ENCODE measurements at regions not wholly inside any gene's neighbourhood (a gene's known extent, or its start where the extent isn't known, plus 50 kb on each side); places are given as distances from the start of the nearest gene placed in this dataset.

DNA sequence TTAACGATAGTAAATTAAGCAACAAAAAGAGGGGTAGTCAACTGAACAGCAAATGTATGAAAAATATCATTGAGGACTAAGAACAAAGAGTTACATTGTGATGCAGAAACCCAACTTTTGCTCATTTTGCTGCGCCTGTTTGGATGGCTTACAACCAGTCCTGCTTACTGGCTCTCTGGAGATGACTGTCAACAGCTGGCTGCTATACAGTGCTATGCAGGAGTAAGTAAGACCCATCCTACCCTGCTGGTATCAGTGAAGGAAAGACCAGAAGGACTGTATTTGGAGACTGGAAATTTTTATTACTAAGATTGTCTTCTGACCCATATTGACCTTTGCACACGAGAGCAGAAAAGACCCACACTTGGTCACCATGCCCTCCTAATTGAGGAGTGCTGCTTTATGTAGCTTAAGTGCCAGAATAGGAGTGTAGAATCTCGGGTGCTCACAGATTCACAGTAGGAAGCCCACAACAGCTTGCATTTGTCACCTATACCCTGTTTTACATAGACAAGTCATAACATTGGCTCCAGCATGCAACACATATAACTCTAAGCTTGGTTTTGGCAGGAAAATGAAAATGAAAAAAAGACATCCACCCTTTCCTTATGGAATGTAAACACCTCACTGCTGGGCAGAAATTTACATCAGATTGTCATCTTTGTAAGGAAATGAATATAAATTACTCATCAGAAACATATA, 1915.0 kb upstream of the CELF4 start:
- H3K36me3 ChIP-seq (ENCODE audit: insufficient read depth) = no peaks in the 10 kb centered on the region
- H3K9ac ChIP-seq = no peak overlapping the region
- no peaks in the 10 kb centered on the region; the same call in 1 of the 2 replicates for H3K27me3 ChIP-seq (ENCODE audit: insufficient read depth, low read depth)
- no peak overlapping the region for H3K4me3 ChIP-seq (IDR thresholded peaks at IDR 0.05; ENCODE audit: insufficient read depth, low read depth, low read length)
- H3K4me2 ChIP-seq = no peak overlapping the region
- H3K27ac ChIP-seq = no peak overlapping the region
- no peaks in the 10 kb centered on the region for H4K20me1 ChIP-seq (ENCODE audit: insufficient read depth)
- TF ChIP-seq, protein P1, sequence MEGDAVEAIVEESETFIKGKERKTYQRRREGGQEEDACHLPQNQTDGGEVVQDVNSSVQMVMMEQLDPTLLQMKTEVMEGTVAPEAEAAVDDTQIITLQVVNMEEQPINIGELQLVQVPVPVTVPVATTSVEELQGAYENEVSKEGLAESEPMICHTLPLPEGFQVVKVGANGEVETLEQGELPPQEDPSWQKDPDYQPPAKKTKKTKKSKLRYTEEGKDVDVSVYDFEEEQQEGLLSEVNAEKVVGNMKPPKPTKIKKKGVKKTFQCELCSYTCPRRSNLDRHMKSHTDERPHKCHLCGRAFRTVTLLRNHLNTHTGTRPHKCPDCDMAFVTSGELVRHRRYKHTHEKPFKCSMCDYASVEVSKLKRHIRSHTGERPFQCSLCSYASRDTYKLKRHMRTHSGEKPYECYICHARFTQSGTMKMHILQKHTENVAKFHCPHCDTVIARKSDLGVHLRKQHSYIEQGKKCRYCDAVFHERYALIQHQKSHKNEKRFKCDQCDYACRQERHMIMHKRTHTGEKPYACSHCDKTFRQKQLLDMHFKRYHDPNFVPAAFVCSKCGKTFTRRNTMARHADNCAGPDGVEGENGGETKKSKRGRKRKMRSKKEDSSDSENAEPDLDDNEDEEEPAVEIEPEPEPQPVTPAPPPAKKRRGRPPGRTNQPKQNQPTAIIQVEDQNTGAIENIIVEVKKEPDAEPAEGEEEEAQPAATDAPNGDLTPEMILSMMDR (conservative IDR thresholded peaks at IDR 0.05; ENCODE audit: low read depth, low read length) = no peak
- no peak overlapping the region for H2AFZ ChIP-seq (ENCODE audit: low read depth)
- no peaks in the 10 kb centered on the region for H3K4me1 ChIP-seq (ENCODE audit: low read depth, poor library complexity, severe bottlenecking)
- H3K79me2 ChIP-seq (ENCODE audit: insufficient read depth, low read depth) = no peaks in the 10 kb centered on the region

DNA sequence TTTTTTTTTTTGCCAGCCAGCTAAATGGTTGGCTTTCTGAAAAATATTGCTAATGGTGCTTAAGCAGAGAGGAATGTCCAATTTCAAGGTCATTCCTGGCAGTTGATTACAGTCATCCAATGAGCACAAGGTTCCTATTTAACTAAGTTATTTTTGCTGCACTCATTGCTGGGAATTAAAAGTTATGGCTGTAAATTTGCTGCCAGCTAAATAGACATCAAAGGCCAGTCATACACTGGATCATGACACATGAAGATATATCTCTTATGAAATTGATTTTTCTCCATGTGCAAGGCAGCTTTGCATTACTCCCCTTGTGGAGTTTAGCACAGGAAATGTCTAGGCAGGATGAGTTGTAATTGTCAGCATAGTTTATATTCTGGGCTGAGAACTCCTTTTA, 1898.4 kb upstream of the CELF4 start:
- H4K20me1 ChIP-seq (ENCODE audit: insufficient read depth) = no peaks in the 10 kb centered on the region
- H3K27ac ChIP-seq = no peak overlapping the region
- no peaks in the 10 kb centered on the region for H3K4me1 ChIP-seq (ENCODE audit: low read depth, poor library complexity, severe bottlenecking)
- no peaks in the 10 kb centered on the region for H3K27me3 ChIP-seq (ENCODE audit: insufficient read depth, low read depth)
- TF ChIP-seq, protein P1 (conservative IDR thresholded peaks at IDR 0.05; ENCODE audit: low read depth, low read length) = no peak
- H3K4me2 ChIP-seq = no peak overlapping the region
- H3K4me3 ChIP-seq (IDR thresholded peaks at IDR 0.05; ENCODE audit: insufficient read depth, low read depth, low read length) = no peak overlapping the region
- H2AFZ ChIP-seq (ENCODE audit: low read depth) = no peak overlapping the region
- H3K9ac ChIP-seq = no peak overlapping the region
- H3K36me3 ChIP-seq (ENCODE audit: insufficient read depth) = no peaks in the 10 kb centered on the region
- H3K79me2 ChIP-seq (ENCODE audit: insufficient read depth, low read depth) = no peaks in the 10 kb centered on the region

DNA sequence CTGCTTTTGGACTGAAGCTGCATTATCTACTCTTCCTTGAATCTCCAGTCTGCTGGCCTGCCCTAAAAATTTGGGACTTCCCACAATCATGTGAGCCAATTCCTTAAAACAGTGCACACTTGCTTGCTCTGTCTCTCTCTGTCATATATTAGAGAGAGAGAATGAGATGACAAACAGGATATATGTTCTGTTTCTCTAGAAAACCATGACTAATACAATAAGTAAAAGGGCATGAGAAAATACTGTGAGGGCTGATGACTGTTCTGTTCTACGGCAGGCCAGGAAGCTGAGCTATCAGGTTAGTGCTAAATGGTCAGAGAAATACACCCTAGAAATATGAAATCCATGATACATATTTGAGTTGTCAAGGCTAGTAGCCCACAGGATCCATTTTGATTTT, 1896.8 kb upstream of the CELF4 start:
- H3K4me1 ChIP-seq (ENCODE audit: low read depth, poor library complexity, severe bottlenecking) = no peaks in the 10 kb centered on the region
- no peaks in the 10 kb centered on the region for H3K36me3 ChIP-seq (ENCODE audit: insufficient read depth)
- H3K9ac ChIP-seq = no peak overlapping the region
- no peak overlapping the region for H2AFZ ChIP-seq (ENCODE audit: low read depth)
- H3K4me2 ChIP-seq = no peak overlapping the region
- H3K4me3 ChIP-seq (IDR thresholded peaks at IDR 0.05; ENCODE audit: insufficient read depth, low read depth, low read length) = no peak overlapping the region
- TF ChIP-seq, protein P1 (conservative IDR thresholded peaks at IDR 0.05; ENCODE audit: low read depth, low read length) = no peak
- no peaks in the 10 kb centered on the region for H3K27me3 ChIP-seq (ENCODE audit: insufficient read depth, low read depth)
- no peaks in the 10 kb centered on the region for H3K79me2 ChIP-seq (ENCODE audit: insufficient read depth, low read depth)
- no peaks in the 10 kb centered on the region for H4K20me1 ChIP-seq (ENCODE audit: insufficient read depth)
- no peak overlapping the region for H3K27ac ChIP-seq

DNA sequence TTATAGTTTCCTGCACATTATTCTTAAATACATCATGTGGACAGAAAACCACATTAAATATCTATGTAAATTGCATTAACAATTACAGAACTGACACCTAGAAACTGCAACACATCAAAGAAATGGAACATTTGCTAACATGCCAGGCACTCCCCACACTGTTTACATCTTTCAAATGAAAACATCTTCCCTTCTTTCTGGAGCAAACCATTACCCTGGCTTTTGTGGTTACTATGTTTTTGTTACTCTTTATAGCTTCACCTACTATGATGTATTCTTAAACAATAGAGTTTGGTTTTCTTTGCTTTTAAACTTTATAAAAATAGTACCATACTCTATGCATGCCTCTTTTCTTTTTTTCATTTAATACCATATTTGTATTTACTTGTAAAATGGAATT, 1894.5 kb upstream of the CELF4 start:
- no peaks in the 10 kb centered on the region for H4K20me1 ChIP-seq (ENCODE audit: insufficient read depth)
- no peaks in the 10 kb centered on the region for H3K36me3 ChIP-seq (ENCODE audit: insufficient read depth)
- H3K27me3 ChIP-seq (ENCODE audit: insufficient read depth, low read depth) = no peaks in the 10 kb centered on the region
- H3K4me3 ChIP-seq (IDR thresholded peaks at IDR 0.05; ENCODE audit: insufficient read depth, low read depth, low read length) = no peak overlapping the region
- H3K4me1 ChIP-seq (ENCODE audit: low read depth, poor library complexity, severe bottlenecking) = no peaks in the 10 kb centered on the region
- no peak overlapping the region for H3K9ac ChIP-seq
- no peak overlapping the region for H3K27ac ChIP-seq
- no peak overlapping the region for H2AFZ ChIP-seq (ENCODE audit: low read depth)
- TF ChIP-seq, protein P1 (conservative IDR thresholded peaks at IDR 0.05; ENCODE audit: low read depth, low read length) = no peak
- H3K4me2 ChIP-seq = no peak overlapping the region
- H3K79me2 ChIP-seq (ENCODE audit: insufficient read depth, low read depth) = no peaks in the 10 kb centered on the region
